ENCODE measurements at regions not wholly inside any gene's neighbourhood (a gene's known extent, or its start where the extent isn't known, plus 50 kb on each side); places are given as distances from the start of the nearest gene placed in this dataset.

DNA sequence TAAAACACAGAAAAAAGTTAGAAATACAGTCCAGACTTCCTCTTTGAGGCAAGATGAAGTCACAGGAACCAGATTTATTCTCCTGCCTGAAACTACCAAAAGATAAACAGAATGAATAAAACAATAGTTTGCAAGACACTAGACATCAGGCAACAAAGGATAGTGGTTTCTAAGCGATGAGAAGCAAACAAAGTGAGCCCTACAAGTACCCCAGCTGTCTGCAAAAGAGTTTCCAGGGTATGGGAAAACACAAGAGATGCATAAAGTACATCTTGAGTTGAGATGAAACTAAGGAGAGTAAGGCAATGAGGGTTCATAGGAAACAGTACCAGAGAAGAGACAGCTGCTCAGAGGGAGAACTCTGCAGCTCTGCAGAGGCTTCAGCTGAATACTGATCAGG, 83.3 kb upstream of the COL24A1 start:
- Histone ChIP-seq H3K36me3 (no peaks in the 10 kb centered on the region), H3K4me3 (ENCODE audit: low read depth, low read length) (no peak overlapping the region), H3K27me3 (ENCODE audit: insufficient read depth, low read depth, severe bottlenecking) (no peaks in the 10 kb centered on the region), H3K9me3 (ENCODE audit: severe bottlenecking) (no peaks in the 10 kb centered on the region), H3K27ac (no peak overlapping the region)
- TF ChIP-seq, protein P1, sequence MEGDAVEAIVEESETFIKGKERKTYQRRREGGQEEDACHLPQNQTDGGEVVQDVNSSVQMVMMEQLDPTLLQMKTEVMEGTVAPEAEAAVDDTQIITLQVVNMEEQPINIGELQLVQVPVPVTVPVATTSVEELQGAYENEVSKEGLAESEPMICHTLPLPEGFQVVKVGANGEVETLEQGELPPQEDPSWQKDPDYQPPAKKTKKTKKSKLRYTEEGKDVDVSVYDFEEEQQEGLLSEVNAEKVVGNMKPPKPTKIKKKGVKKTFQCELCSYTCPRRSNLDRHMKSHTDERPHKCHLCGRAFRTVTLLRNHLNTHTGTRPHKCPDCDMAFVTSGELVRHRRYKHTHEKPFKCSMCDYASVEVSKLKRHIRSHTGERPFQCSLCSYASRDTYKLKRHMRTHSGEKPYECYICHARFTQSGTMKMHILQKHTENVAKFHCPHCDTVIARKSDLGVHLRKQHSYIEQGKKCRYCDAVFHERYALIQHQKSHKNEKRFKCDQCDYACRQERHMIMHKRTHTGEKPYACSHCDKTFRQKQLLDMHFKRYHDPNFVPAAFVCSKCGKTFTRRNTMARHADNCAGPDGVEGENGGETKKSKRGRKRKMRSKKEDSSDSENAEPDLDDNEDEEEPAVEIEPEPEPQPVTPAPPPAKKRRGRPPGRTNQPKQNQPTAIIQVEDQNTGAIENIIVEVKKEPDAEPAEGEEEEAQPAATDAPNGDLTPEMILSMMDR (IDR thresholded peaks at IDR 0.05; ENCODE audit: low read depth, low read length): no peak
- DNase-seq: no peak

DNA sequence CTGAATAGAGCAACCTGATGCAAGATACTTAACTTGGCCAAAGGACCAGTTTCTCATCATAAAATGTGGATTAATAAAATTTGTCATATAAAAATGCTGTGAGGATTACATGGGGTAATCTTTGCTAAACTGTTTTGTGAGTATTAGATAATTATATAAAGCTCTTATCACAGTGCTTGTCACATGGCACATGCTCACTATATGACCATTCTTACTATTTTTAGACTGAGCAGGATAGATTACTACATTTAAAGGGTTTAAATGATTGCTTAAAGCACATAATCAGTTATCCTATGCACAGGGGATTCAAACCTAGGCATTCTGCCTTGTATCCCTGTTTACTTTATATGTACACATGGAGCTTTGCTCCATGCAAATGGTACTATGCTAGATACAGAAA, 82.9 kb upstream of the COL24A1 start:
- DNase-seq: no peak
- Histone ChIP-seq H3K27ac (no peak overlapping the region), H3K27me3 (ENCODE audit: insufficient read depth, low read depth, severe bottlenecking) (no peaks in the 10 kb centered on the region), H3K9me3 (ENCODE audit: severe bottlenecking) (no peaks in the 10 kb centered on the region), H3K4me3 (ENCODE audit: low read depth, low read length) (no peak overlapping the region), H3K36me3 (no peaks in the 10 kb centered on the region)
- TF ChIP-seq, protein P1 (IDR thresholded peaks at IDR 0.05; ENCODE audit: low read depth, low read length): no peak

DNA sequence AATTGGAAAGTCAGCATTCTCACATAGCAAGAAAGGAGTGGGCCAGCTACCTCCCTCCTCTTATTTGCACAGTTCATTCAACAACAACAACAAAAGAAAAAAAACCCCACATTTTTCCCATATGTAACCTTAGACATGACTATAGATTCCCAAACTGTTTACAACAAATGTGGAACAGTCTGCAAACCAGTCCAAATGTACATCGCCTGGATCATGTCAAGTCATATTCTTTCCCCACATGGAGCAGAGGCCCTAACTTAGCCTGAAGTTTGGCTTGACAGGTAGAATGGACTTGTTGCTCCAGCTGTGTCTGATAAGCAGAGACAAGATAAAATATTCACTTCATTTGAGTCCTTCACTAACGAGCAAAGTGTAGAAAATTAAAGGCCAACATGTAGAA, 81.7 kb upstream of the COL24A1 start:
- Histone ChIP-seq H3K36me3 (no peaks in the 10 kb centered on the region), H3K27me3 (ENCODE audit: insufficient read depth, low read depth, severe bottlenecking) (no peaks in the 10 kb centered on the region), H3K27ac (no peak overlapping the region), H3K4me3 (ENCODE audit: low read depth, low read length) (no peak overlapping the region), H3K9me3 (ENCODE audit: severe bottlenecking) (no peaks in the 10 kb centered on the region)
- DNase-seq: no peak
- TF ChIP-seq, protein P1 (IDR thresholded peaks at IDR 0.05; ENCODE audit: low read depth, low read length): no peak

DNA sequence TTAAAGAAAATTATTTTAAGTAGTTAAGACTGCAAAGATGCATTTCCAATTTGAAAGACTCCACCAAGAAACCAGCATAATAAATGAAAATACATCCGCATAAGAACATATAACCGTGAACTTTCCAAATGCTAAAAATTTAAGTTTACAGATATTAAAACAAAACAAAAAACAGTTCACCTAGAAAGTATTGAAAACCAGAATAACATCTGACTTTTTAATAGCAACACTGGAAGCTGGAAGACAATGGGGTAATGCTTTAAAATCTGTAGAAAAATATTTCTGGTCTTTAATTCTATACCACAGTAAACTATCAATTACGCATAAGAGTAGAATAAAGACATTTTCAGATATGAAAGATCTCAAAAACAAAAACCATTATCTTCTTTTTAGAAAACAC, 79.3 kb upstream of the COL24A1 start:
- H3K27ac ChIP-seq: no peak overlapping the region

DNA sequence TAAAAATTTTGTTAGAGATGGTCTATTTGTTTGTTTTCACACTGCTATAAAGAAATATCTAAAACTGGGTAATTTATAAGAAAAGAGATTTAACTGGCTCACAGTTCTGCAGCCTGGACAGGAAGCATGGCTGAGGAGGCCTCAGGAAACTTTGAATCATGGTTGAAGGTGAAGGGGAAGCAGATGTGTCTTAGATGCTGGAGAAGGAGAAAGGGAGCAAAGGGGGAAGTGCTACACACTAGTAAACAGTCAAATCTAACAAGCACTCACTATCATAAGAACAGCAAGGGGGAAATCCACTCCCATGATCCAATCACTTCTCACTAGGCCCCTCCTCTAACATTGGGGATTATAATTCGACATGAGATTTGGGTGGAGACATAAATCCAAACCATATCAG, 76.8 kb upstream of the COL24A1 start:
- TF ChIP-seq, protein P1 (IDR thresholded peaks at IDR 0.05; ENCODE audit: low read depth, low read length): no peak
- no peak for DNase-seq
- Histone ChIP-seq H3K27me3 (ENCODE audit: insufficient read depth, low read depth, severe bottlenecking) (no peaks in the 10 kb centered on the region), H3K9me3 (ENCODE audit: severe bottlenecking) (no peaks in the 10 kb centered on the region), H3K4me3 (ENCODE audit: low read depth, low read length) (no peak overlapping the region), H3K36me3 (no peaks in the 10 kb centered on the region), H3K27ac (no peak overlapping the region)

More for the DNA sequence above, 79.3 kb upstream of the COL24A1 start:
- TF ChIP-seq, protein P1 (IDR thresholded peaks at IDR 0.05; ENCODE audit: low read depth, low read length): no peak
- no peak for DNase-seq
- H3K4me3 ChIP-seq (ENCODE audit: low read depth, low read length): no peak overlapping the region
- H3K9me3 ChIP-seq (ENCODE audit: severe bottlenecking): no peaks in the 10 kb centered on the region
- no peaks in the 10 kb centered on the region for H3K36me3 ChIP-seq
- H3K27me3 ChIP-seq (ENCODE audit: insufficient read depth, low read depth, severe bottlenecking): no peaks in the 10 kb centered on the region

DNA sequence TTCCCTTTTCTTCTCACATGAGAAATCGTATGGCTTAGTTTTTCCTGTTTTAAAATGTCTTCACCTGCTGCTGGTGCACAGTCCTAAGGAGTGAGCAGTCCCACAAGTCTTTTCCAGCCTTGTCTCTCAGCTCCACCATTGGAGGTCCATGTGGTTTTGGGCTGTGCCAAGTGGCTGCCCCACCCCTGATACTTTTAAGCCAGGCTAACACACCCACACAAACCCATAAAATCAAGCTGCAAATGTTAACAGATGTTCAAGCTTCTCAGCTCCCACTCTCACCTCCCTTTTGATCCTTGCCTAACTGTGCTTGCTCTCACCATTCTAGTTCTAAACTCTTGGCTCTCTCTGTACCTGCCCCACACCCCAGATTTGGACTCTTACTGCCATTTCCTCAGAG, 74.5 kb upstream of the COL24A1 start:
- H3K9me3 ChIP-seq (ENCODE audit: severe bottlenecking): no peaks in the 10 kb centered on the region
- no peaks in the 10 kb centered on the region for H3K27me3 ChIP-seq (ENCODE audit: insufficient read depth, low read depth, severe bottlenecking)
- H3K4me3 ChIP-seq (ENCODE audit: low read depth, low read length): no peak overlapping the region
- TF ChIP-seq, protein P1 (IDR thresholded peaks at IDR 0.05; ENCODE audit: low read depth, low read length): no peak
- no peaks in the 10 kb centered on the region for H3K36me3 ChIP-seq
- H3K27ac ChIP-seq: no peak overlapping the region
- no peak for DNase-seq
